ENCODE measurements at regions not wholly inside any gene's neighbourhood (a gene's known extent, or its start where the extent isn't known, plus 50 kb on each side); places are given as distances from the start of the nearest gene placed in this dataset.

DNA sequence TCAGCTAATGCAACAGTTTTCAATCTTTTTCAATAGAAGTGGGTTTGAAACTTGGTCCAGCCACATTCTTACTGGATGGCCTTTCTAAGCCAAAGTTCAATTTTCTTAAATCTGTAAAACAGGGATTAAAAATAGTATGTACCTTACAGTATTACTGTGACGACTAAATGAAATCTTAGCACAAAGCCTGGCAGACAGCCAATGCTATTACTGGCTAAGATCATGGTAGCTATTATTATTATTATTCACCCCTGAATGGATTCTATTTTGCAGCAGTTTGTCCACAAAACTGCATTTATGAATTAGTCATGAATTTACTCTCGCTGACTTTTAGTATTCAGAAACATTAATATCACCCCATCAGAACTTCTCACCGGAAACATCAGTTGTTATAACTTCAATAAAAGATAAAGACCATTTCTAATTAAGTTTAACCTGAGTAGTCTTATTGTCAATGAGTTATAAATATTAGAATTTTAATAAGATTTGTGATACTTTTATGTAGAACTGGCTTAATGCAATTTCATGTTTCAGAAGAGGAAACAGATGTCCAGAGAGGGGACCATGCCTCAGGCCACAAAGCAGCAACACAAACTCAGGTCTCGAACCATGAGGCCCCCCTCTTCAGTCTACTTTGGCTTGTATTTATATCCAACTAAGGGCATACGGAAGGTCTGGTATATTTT, 468.2 kb downstream of the ARHGEF28 start:
- no peaks in the 10 kb centered on the region for H3K27me3 ChIP-seq (replicated peaks in 1 of 2; ENCODE audit: control insufficient read depth in 2 of 2, extremely low read depth in 1 of 2, insufficient read depth in 2 of 2, low read length in 1 of 2)
- peaks cover under 1 to 8% (median 3%) of the 10 kb centered on the region in 3 donors for H3K9me3 Mint-ChIP-seq
- DNase-seq (no peak), ATAC-seq (replicated peaks in 1 of 4) (no peak)
- H3K4me1 Mint-ChIP-seq, result no peaks in the 10 kb centered on the region
- H3K4me3 ChIP-seq (ENCODE audit: control insufficient read depth in 1 of 2, extremely low read depth in 1 of 2, low read length in 1 of 2), result no peak overlapping the region
- peaks cover 0 to 6% of the 10 kb centered on the region in 2 donors for H3K27me3 Mint-ChIP-seq
- no peaks in the 10 kb centered on the region for H3K4me1 ChIP-seq (ENCODE audit: control insufficient read depth in 1 of 2, extremely low read depth in 1 of 2, insufficient read depth in 2 of 2, low read length in 2 of 2)
- CTCF ChIA-PET, result no interaction called here
- no peaks in the 10 kb centered on the region for H3K36me3 ChIP-seq (ENCODE audit: control insufficient read depth in 2 of 2, extremely low read depth in 1 of 2, insufficient read depth in 1 of 2, low read length in 1 of 2)
- no CpG with 5 or more reads among the region's 5 CpGs for WGBS (ENCODE audit: insufficient coverage)
- POLR2A ChIA-PET, result no interaction called here
- H3K36me3 Mint-ChIP-seq, result no peaks in the 10 kb centered on the region
- H3K4me3 Mint-ChIP-seq, result no peak overlapping the region
- no peak overlapping the region for H3K27ac Mint-ChIP-seq
- H3K27ac ChIP-seq (ENCODE audit: low read length), result no peak overlapping the region
- no peaks in the 10 kb centered on the region for H3K9me3 ChIP-seq

DNA sequence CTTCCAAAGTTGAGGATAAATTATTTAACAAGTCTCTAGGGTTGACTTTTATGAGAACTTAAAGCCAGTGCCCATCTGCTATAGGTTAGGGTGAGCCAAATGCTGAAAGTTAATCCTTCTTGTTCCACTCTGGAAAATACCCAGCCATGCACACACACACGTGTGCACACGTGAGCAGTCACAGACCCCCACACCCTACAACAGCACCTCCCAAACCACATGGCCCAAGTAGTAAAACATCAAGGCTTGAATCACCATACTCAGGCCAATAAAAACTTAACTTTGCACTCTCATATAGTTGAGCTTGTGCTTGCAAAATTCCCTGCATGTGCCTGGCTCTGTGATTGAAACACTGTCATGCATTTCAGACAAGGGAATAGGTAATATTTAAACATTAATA, 467.6 kb downstream of the ARHGEF28 start:
- H3K36me3 ChIP-seq (ENCODE audit: control insufficient read depth in 2 of 2, extremely low read depth in 1 of 2, insufficient read depth in 1 of 2, low read length in 1 of 2), result no peaks in the 10 kb centered on the region
- no peak for ATAC-seq (replicated peaks in 1 of 4)
- ChIA-PET CTCF (no interaction called here), POLR2A (no interaction called here)
- no peaks in the 10 kb centered on the region for H3K9me3 ChIP-seq
- no peak overlapping the region for H3K4me3 ChIP-seq (ENCODE audit: control insufficient read depth in 1 of 2, extremely low read depth in 1 of 2, low read length in 1 of 2)
- 63% methylated on average over 2 of the region's 2 CpGs for WGBS (ENCODE audit: insufficient coverage)
- H3K27ac ChIP-seq (ENCODE audit: low read length), result no peak overlapping the region
- no peak overlapping the region for H3K4me3 Mint-ChIP-seq
- H3K4me1 ChIP-seq (ENCODE audit: control insufficient read depth in 1 of 2, extremely low read depth in 1 of 2, insufficient read depth in 2 of 2, low read length in 2 of 2), result no peaks in the 10 kb centered on the region
- peaks cover 0 to 10% of the 10 kb centered on the region in 2 donors for H3K27me3 Mint-ChIP-seq
- no peak overlapping the region for H3K27ac Mint-ChIP-seq
- H3K27me3 ChIP-seq (replicated peaks in 1 of 2; ENCODE audit: control insufficient read depth in 2 of 2, extremely low read depth in 1 of 2, insufficient read depth in 2 of 2, low read length in 1 of 2), result no peaks in the 10 kb centered on the region
- peaks cover 0 to 2% (median 2%) of the 10 kb centered on the region in 3 donors for H3K9me3 Mint-ChIP-seq
- no peaks in the 10 kb centered on the region for H3K36me3 Mint-ChIP-seq
- no peak for DNase-seq
- H3K4me1 Mint-ChIP-seq, result no peaks in the 10 kb centered on the region

DNA sequence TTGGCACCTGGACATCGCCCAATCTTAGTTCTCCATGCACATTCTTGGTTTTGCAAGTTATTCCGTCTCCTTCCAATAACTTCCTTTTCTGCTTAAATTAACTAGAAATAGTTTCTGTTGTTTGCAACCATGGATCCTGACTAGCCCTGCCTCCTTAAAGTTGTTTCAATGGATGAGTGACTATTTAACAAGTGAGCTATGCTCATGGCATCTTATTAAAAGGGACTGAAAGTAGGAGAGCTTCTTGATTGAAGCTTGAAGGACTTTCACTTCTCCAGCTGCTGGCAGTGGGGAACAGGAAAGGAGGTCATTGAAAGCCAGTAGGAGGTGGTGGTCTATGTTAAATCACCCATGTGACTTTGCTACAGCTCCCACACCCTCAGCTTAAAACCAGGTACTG, 466.8 kb downstream of the ARHGEF28 start:
- no peaks in the 10 kb centered on the region for H3K4me1 Mint-ChIP-seq
- ChIA-PET POLR2A (no interaction called here), CTCF (interaction anchor here in 1 of 2 donors (0.5 kb wide), 1 partner anchor 146 kb away, joined by 3 read pairs; no protein-coding TSS in a partner anchor)
- Histone ChIP-seq H3K36me3 (ENCODE audit: control insufficient read depth in 2 of 2, extremely low read depth in 1 of 2, insufficient read depth in 1 of 2, low read length in 1 of 2) (no peaks in the 10 kb centered on the region), H3K4me3 (ENCODE audit: control insufficient read depth in 1 of 2, extremely low read depth in 1 of 2, low read length in 1 of 2) (no peak overlapping the region), H3K27ac (ENCODE audit: low read length) (no peak overlapping the region), H3K9me3 (no peaks in the 10 kb centered on the region), H3K27me3 (replicated peaks in 1 of 2; ENCODE audit: control insufficient read depth in 2 of 2, extremely low read depth in 1 of 2, insufficient read depth in 2 of 2, low read length in 1 of 2) (no peaks in the 10 kb centered on the region), H3K4me1 (ENCODE audit: control insufficient read depth in 1 of 2, extremely low read depth in 1 of 2, insufficient read depth in 2 of 2, low read length in 2 of 2) (no peaks in the 10 kb centered on the region)
- H3K4me3 Mint-ChIP-seq, result no peak overlapping the region
- no peaks in the 10 kb centered on the region for H3K36me3 Mint-ChIP-seq
- no peak for DNase-seq
- no peak for ATAC-seq (replicated peaks in 1 of 4)
- no peaks in the 10 kb centered on the region for H3K9me3 Mint-ChIP-seq
- WGBS (ENCODE audit: insufficient coverage), result 50% methylated on average over 1 of the region's 2 CpGs
- H3K27ac Mint-ChIP-seq, result no peak overlapping the region
- peaks cover 0 to 10% of the 10 kb centered on the region in 2 donors for H3K27me3 Mint-ChIP-seq

DNA sequence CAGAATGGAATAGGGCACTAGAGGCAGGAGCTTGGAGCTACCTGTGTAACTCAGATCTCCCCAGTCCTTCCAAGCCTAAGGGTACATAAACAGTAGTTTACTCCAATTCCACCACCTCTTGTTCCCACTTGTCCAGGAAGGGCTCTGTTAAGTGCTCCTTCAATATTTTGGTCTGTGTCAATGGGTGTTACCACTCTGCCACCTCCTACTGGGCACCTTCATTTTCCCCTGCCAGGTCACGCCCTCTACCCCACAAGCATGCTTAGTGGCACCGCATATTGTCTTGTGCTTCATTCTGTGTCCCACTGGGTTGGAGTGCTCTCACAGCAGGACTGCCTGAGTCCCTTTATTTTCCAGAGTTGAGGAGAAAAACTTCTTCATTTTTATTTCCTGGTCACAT, 459.8 kb downstream of the ARHGEF28 start:
- 92% methylated on average over 2 of the region's 2 CpGs for WGBS (ENCODE audit: insufficient coverage)
- no peak for DNase-seq
- POLR2A ChIA-PET, result no interaction called here

DNA sequence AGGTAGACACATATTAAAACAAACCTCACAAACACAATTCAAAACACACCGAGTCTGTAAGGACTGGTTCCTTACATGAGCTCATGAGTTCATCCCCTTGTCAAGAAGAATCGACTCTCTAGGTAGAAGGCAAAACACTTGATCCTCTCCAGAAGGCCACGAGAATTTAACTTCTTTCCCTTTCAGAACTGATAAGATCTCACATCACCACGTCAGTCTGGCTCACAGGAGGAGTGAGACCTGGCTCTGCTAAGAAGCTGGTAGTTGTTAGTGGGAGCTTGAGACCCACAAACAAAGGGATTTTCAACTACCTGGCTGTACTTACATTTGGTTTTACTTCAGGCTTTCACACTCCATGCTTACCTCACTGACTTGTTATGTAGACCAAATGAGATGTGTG, 459.2 kb downstream of the ARHGEF28 start:
- Mint-ChIP-seq H3K27me3 (peaks cover 4 to 20% of the 10 kb centered on the region in 2 donors), H3K36me3 (no peaks in the 10 kb centered on the region), H3K9me3 (no peaks in the 10 kb centered on the region), H3K27ac (no peak overlapping the region), H3K4me1 (no peaks in the 10 kb centered on the region), H3K4me3 (no peak overlapping the region)
- H3K9me3 ChIP-seq, result no peaks in the 10 kb centered on the region
- ATAC-seq (replicated peaks in 1 of 4) (no peak), DNase-seq (no peak)
- no peaks in the 10 kb centered on the region for H3K4me1 ChIP-seq (ENCODE audit: control insufficient read depth in 1 of 2, extremely low read depth in 1 of 2, insufficient read depth in 2 of 2, low read length in 2 of 2)
- H3K4me3 ChIP-seq (ENCODE audit: control insufficient read depth in 1 of 2, extremely low read depth in 1 of 2, low read length in 1 of 2), result no peak overlapping the region
- H3K27me3 ChIP-seq (replicated peaks in 1 of 2; ENCODE audit: control insufficient read depth in 2 of 2, extremely low read depth in 1 of 2, insufficient read depth in 2 of 2, low read length in 1 of 2), result no peaks in the 10 kb centered on the region
- POLR2A ChIA-PET, result no interaction called here
- CTCF ChIA-PET, result no interaction called here
- no peak overlapping the region for H3K27ac ChIP-seq (ENCODE audit: low read length)
- H3K36me3 ChIP-seq (ENCODE audit: control insufficient read depth in 2 of 2, extremely low read depth in 1 of 2, insufficient read depth in 1 of 2, low read length in 1 of 2), result no peaks in the 10 kb centered on the region
- 86% methylated on average over 1 of the region's 4 CpGs for WGBS (ENCODE audit: insufficient coverage)

More for the DNA sequence above, 459.8 kb downstream of the ARHGEF28 start:
- Histone ChIP-seq H3K4me3 (ENCODE audit: control insufficient read depth in 1 of 2, extremely low read depth in 1 of 2, low read length in 1 of 2) (no peak overlapping the region), H3K9me3 (no peaks in the 10 kb centered on the region), H3K27ac (ENCODE audit: low read length) (no peak overlapping the region), H3K27me3 (replicated peaks in 1 of 2; ENCODE audit: control insufficient read depth in 2 of 2, extremely low read depth in 1 of 2, insufficient read depth in 2 of 2, low read length in 1 of 2) (no peaks in the 10 kb centered on the region), H3K36me3 (ENCODE audit: control insufficient read depth in 2 of 2, extremely low read depth in 1 of 2, insufficient read depth in 1 of 2, low read length in 1 of 2) (no peaks in the 10 kb centered on the region), H3K4me1 (ENCODE audit: control insufficient read depth in 1 of 2, extremely low read depth in 1 of 2, insufficient read depth in 2 of 2, low read length in 2 of 2) (no peaks in the 10 kb centered on the region)
- CTCF ChIA-PET, result no interaction called here
- Mint-ChIP-seq H3K4me3 (no peak overlapping the region), H3K27me3 (peaks cover 4 to 20% of the 10 kb centered on the region in 2 donors), H3K9me3 (no peaks in the 10 kb centered on the region), H3K36me3 (no peaks in the 10 kb centered on the region), H3K27ac (no peak overlapping the region), H3K4me1 (no peaks in the 10 kb centered on the region)
- no peak for ATAC-seq (replicated peaks in 1 of 4)

DNA sequence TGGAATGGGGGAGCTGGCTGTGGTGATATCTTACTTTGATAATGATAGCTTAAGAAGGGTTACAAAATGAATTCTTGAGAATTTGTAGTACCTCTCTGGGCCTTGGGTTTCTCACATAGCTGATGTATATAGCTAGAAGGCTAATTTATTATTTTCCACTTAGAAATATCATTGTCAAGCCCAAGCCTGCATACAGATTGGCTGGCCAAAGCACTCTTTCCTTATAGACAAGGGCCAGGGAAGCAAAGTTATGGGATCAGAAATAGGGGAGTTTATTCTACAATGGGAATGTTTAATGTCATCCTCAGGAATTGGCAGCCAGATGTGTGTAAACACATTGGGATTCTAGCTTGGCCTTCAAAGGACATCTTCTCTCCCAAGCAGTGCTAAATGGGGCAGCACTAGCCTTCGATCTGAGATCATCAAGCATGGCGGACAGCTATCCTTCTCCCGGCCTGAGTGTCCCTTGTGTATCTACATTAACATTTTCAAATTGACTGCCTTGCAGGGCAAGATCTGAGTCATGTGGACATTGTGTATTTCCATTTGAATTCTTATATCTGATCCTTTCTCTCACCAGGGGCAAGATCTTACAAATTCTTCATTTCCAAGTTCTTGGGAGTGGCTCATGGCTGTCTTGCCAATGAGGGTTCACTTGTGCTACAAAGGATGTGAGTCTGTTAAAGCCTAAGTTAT, 457.2 kb downstream of the ARHGEF28 start:
- peaks cover 4 to 16% of the 10 kb centered on the region in 2 donors for H3K27me3 Mint-ChIP-seq
- H3K9me3 Mint-ChIP-seq, result no peaks in the 10 kb centered on the region
- ChIA-PET POLR2A (no interaction called here), CTCF (no interaction called here)
- no peaks in the 10 kb centered on the region for H3K36me3 ChIP-seq (ENCODE audit: control insufficient read depth in 2 of 2, extremely low read depth in 1 of 2, insufficient read depth in 1 of 2, low read length in 1 of 2)
- no peaks in the 10 kb centered on the region for H3K4me1 Mint-ChIP-seq
- H3K4me1 ChIP-seq (ENCODE audit: control insufficient read depth in 1 of 2, extremely low read depth in 1 of 2, insufficient read depth in 2 of 2, low read length in 2 of 2), result no peaks in the 10 kb centered on the region
- no peak overlapping the region for H3K4me3 ChIP-seq (ENCODE audit: control insufficient read depth in 1 of 2, extremely low read depth in 1 of 2, low read length in 1 of 2)
- no peaks in the 10 kb centered on the region for H3K27me3 ChIP-seq (replicated peaks in 1 of 2; ENCODE audit: control insufficient read depth in 2 of 2, extremely low read depth in 1 of 2, insufficient read depth in 2 of 2, low read length in 1 of 2)
- H3K36me3 Mint-ChIP-seq, result no peaks in the 10 kb centered on the region
- H3K9me3 ChIP-seq, result no peaks in the 10 kb centered on the region
- ATAC-seq (replicated peaks in 1 of 4), result no peak
- no peak overlapping the region for H3K27ac ChIP-seq (ENCODE audit: low read length)
- WGBS (ENCODE audit: insufficient coverage), result no CpG with 5 or more reads among the region's 3 CpGs
- DNase-seq, result no peak
- no peak overlapping the region for H3K4me3 Mint-ChIP-seq
- no peak overlapping the region for H3K27ac Mint-ChIP-seq

Measured in T-cell (primary cell).